CD14-positive monocyte (primary cell): ENCODE measurements at regions not wholly inside any gene's neighbourhood (a gene's known extent, or its start where the extent isn't known, plus 50 kb on each side); places are given as distances from the start of the nearest gene placed in this dataset.

Source experiments
- DNase-seq, 3 donors: peaks; one replicate each; pipeline ENCODE4 v3.0.0-alpha.2; 2011 to 2022
- H2AFZ ChIP-seq: 2 replicates; pipeline ENCODE4 v1.6.0; 2012; ENCODE audit warnings: mild to moderate bottlenecking, low read depth, low read length, inconsistent platforms; ENCODE audit not compliant: insufficient read depth, poor library complexity, severe bottlenecking
- H3K27ac ChIP-seq, 2 donors: 1 replicate in 1 of 2; 2 replicates in 1 of 2; pipeline ENCODE4 v1.5.1; 2012 to 2013; ENCODE audit warnings: low read length in 2 of 2, control low read depth in 1 of 2, inconsistent platforms in 1 of 2, low read depth in 1 of 2, mild to moderate bottlenecking in 1 of 2
- H3K27me3 ChIP-seq, 2 donors: one replicate each; pipeline versions ENCODE4 v1.6.0 to v1.6.1; 2011 to 2013; ENCODE audit warnings: low read length in 2 of 2; ENCODE audit not compliant: control insufficient read depth in 2 of 2, insufficient read depth in 2 of 2
- H3K36me3 ChIP-seq, 2 donors: replicated peaks in 1 of 2; 1 replicate in 1 of 2; 2 replicates in 1 of 2; pipeline versions ENCODE4 v1.5.1 to v1.6.1; 2012 to 2013; ENCODE audit warnings: low read length in 2 of 2, control low read depth in 1 of 2, inconsistent platforms in 1 of 2, mild to moderate bottlenecking in 1 of 2; ENCODE audit not compliant: insufficient read depth in 2 of 2, control insufficient read depth in 1 of 2
- H3K4me1 ChIP-seq, 2 donors: 1 replicate in 1 of 2; 2 replicates in 1 of 2; pipeline versions ENCODE4 v1.5.1 to v1.6.1; 2012 to 2013; ENCODE audit warnings: low read length in 2 of 2, control low read depth in 1 of 2, inconsistent platforms in 1 of 2, mild to moderate bottlenecking in 1 of 2, moderate library complexity in 1 of 2; ENCODE audit not compliant: insufficient read depth in 2 of 2, control insufficient read depth in 1 of 2
- H3K4me2 ChIP-seq: replicated peaks from 2 replicates; pipeline ENCODE3; 2012; ENCODE audit warnings: low read length, moderate library complexity, mild to moderate bottlenecking; ENCODE audit not compliant: poor library complexity, severe bottlenecking; ENCODE audit errors: extremely low read depth
- H3K4me3 ChIP-seq, 3 experiments: fragments of 200-600 bp in 1 of 3; sonication (generic) in 1 of 3; replicated peaks in 1 of 3; 1 replicate in 2 of 3; 2 replicates in 1 of 3; pipeline ENCODE4 v1.5.1; 2011 to 2013; ENCODE audit warnings: low read length in 3 of 3, mild to moderate bottlenecking in 3 of 3, control low read depth in 2 of 3, low read depth in 2 of 3, inconsistent platforms in 1 of 3, moderate library complexity in 1 of 3
- H3K79me2 ChIP-seq: 2 replicates; pipeline ENCODE4 v1.6.0; 2012; ENCODE audit warnings: mild to moderate bottlenecking, control low read depth, inconsistent platforms, low read length, moderate library complexity; ENCODE audit not compliant: insufficient read depth
- H3K9ac ChIP-seq: 2 replicates; pipeline ENCODE4 v1.6.0; 2017; ENCODE audit warnings: low read length, mild to moderate bottlenecking; ENCODE audit not compliant: insufficient read depth, poor library complexity, severe bottlenecking
- H3K9me3 ChIP-seq, 2 donors: replicated peaks in 1 of 2; 1 replicate in 1 of 2; 2 replicates in 1 of 2; pipeline versions ENCODE4 v1.5.1 to v1.6.1; 2012 to 2013; ENCODE audit warnings: low read length in 2 of 2, control low read depth in 1 of 2; ENCODE audit not compliant: control insufficient read depth in 1 of 2, insufficient read depth in 1 of 2
- H4K20me1 ChIP-seq: 2 replicates; pipeline ENCODE4 v1.6.0; 2012; ENCODE audit warnings: mild to moderate bottlenecking, low read length, control low read depth, moderate library complexity; ENCODE audit not compliant: insufficient read depth
- H3K27ac Mint-ChIP-seq, 7 donors: one replicate each; pipeline ENCODE4 v1.8.0; 2020; ENCODE audit warnings: mild to moderate bottlenecking in 7 of 7, mixed read lengths in 7 of 7, moderate library complexity in 6 of 7, inconsistent platforms in 2 of 7
- H3K27me3 Mint-ChIP-seq, 3 donors: one replicate each; pipeline ENCODE4 v1.8.0; 2021 to 2022; ENCODE audit warnings: low read depth in 3 of 3, mild to moderate bottlenecking in 3 of 3, mixed read lengths in 3 of 3, moderate library complexity in 3 of 3, inconsistent platforms in 1 of 3
- H3K36me3 Mint-ChIP-seq, 2 donors: one replicate each; pipeline ENCODE4 v1.8.0; 2020; ENCODE audit warnings: mixed read lengths in 2 of 2, inconsistent platforms in 1 of 2, mild to moderate bottlenecking in 1 of 2
- H3K4me1 Mint-ChIP-seq: one replicate; pipeline ENCODE4 v1.8.0; 2020; ENCODE audit warnings: mild to moderate bottlenecking, mixed read lengths
- H3K4me3 Mint-ChIP-seq, 2 donors: one replicate each; pipeline ENCODE4 v1.8.0; 2020; ENCODE audit warnings: mild to moderate bottlenecking in 2 of 2, mixed read lengths in 2 of 2, moderate library complexity in 1 of 2
- H3K9me3 Mint-ChIP-seq, 7 donors: one replicate each; pipeline ENCODE4 v1.8.0; 2020 to 2022; ENCODE audit warnings: mixed read lengths in 7 of 7, mild to moderate bottlenecking in 6 of 7, moderate library complexity in 6 of 7, inconsistent platforms in 2 of 7
- WGBS: methylation state at CpG from one replicate; pipeline ENCODE4 v1.1.5; 2013; ENCODE audit warnings: missing lambda C conversion rate; ENCODE audit not compliant: insufficient coverage; 5-methylcytosine and 5-hydroxymethylcytosine counted together
- intact Hi-C, 2 donors: fragments of 100-400 bp; cut with micrococcal nuclease; formaldehyde crosslinking; loops; one replicate each; pipeline versions ENCODE4 v1.15.0 to v1.15.1; 2023
- TF ChIP-seq, protein P1 (sequence below): fragments of 200-600 bp; IDR thresholded peaks from one replicate; pipeline ENCODE4 v1.8.0; 2022; ENCODE audit warnings: antibody characterized with exemption, mild to moderate bottlenecking

DNA sequence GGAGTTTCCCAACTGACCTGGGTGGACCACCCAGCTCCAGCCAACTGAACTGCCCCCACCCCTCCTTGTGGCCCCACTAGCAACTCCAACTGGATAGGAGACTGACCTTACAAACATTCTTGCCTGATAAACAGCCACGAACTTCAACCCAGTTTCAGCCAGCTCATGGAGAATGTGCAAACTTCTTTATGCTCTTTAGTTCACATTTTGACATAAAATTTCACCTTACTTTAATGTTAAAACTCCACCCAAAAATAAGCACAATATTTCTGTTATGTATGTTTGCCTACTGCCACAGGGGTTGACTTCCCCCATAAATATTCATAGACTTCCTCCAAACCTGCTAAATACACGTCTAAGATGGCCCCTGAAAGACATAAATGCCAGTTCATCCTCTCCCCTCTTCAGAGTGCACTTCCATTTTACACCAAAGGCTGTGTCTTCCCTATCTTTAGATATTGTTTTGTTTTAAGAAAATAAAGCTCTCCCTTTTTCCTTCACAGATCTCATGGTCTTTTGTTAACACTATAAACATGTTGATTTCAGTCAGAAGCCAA, 643.7 kb downstream of the EPM2A start:
- Histone ChIP-seq H3K9me3 (peaks cover 2 to 5% of the 10 kb centered on the region in 2 donors), H3K36me3 (no peaks in the 10 kb centered on the region), H3K4me2 (no peak overlapping the region), H4K20me1 (no peaks in the 10 kb centered on the region), H3K79me2 (no peaks in the 10 kb centered on the region), H3K9ac (no peak overlapping the region), H3K27ac (no peak overlapping the region), H3K4me1 (no peaks in the 10 kb centered on the region), H3K27me3 (no peaks in the 10 kb centered on the region), H3K4me3 (no peak overlapping the region), H2AFZ (no peak overlapping the region)
- DNase-seq = no peak
- Mint-ChIP-seq H3K9me3 (peaks cover 2 to 14% (median 7%) of the 10 kb centered on the region in 7 donors), H3K27me3 (no peaks in the 10 kb centered on the region), H3K27ac (no peak overlapping the region), H3K4me3 (no peak overlapping the region), H3K4me1 (no peaks in the 10 kb centered on the region), H3K36me3 (no peaks in the 10 kb centered on the region)
- TF ChIP-seq, protein P1, sequence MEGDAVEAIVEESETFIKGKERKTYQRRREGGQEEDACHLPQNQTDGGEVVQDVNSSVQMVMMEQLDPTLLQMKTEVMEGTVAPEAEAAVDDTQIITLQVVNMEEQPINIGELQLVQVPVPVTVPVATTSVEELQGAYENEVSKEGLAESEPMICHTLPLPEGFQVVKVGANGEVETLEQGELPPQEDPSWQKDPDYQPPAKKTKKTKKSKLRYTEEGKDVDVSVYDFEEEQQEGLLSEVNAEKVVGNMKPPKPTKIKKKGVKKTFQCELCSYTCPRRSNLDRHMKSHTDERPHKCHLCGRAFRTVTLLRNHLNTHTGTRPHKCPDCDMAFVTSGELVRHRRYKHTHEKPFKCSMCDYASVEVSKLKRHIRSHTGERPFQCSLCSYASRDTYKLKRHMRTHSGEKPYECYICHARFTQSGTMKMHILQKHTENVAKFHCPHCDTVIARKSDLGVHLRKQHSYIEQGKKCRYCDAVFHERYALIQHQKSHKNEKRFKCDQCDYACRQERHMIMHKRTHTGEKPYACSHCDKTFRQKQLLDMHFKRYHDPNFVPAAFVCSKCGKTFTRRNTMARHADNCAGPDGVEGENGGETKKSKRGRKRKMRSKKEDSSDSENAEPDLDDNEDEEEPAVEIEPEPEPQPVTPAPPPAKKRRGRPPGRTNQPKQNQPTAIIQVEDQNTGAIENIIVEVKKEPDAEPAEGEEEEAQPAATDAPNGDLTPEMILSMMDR = no peak
- no CpG with 5 or more reads among the region's 2 CpGs for WGBS
- intact Hi-C loops = no loop called here

GRCh38 chr6:145092554-145092953, 642.8 kb downstream of the EPM2A start:
- Histone ChIP-seq H4K20me1 (no peaks in the 10 kb centered on the region), H3K27me3 (no peaks in the 10 kb centered on the region), H2AFZ (no peak overlapping the region), H3K9me3 (peaks cover 8 to 14% of the 10 kb centered on the region in 2 donors), H3K36me3 (no peaks in the 10 kb centered on the region), H3K4me2 (no peak overlapping the region), H3K79me2 (no peaks in the 10 kb centered on the region), H3K9ac (no peak overlapping the region), H3K4me3 (no peak overlapping the region), H3K27ac (no peak overlapping the region), H3K4me1 (no peaks in the 10 kb centered on the region)
- intact Hi-C loops = no loop called here
- TF ChIP-seq, protein P1 = no peak
- Mint-ChIP-seq H3K27me3 (no peaks in the 10 kb centered on the region), H3K4me1 (no peaks in the 10 kb centered on the region), H3K4me3 (no peak overlapping the region), H3K9me3 (peaks cover 3 to 17% (median 14%) of the 10 kb centered on the region in 7 donors), H3K36me3 (no peaks in the 10 kb centered on the region), H3K27ac (no peak overlapping the region)
- DNase-seq = no peak
- 100% methylated on average over 2 of the region's 4 CpGs for WGBS
